NOMO-1 treated with DMSO at 0.1 percent for 48 hours (cell line): ENCODE measurements at regions not wholly inside any gene's neighbourhood (a gene's known extent, or its start where the extent isn't known, plus 50 kb on each side); places are given as distances from the start of the nearest gene placed in this dataset.
"Not testable (repeated sequence)": the region's sequence is repeated elsewhere in the genome, so short reads cannot be mapped to it uniquely, and the experiment has no call there.

ENCODE experiments used
- DNase-seq: peaks from one replicate; lab custom pipeline; 2025; ENCODE audit not compliant: unreplicated experiment; lab: John Stamatoyannopoulos, UW

DNA sequence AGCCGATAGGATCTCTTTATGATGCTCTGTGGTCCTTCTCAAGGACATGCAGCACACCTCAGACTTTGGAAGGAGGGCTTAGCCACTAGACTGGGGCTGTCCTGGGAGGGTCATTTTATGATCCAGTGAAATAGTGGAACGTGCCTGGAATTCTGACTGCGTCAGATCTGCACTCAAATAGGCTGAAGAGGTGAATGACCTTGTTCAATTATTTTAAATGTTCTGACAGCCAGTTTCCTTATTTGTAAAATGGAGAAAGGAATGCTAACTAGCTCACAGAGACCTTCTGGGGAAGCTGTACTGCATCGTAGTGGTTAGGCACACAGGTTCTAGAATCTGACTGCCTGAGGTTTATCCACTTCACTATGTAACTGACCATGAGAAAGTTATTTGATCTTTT, 587.5 kb downstream of the MAFB start:
- no peak for DNase-seq

- no peak for DNase-seq
Observed at GRCh38 chr20:40100261-40100660, 588.8 kb downstream of the MAFB start.

DNA sequence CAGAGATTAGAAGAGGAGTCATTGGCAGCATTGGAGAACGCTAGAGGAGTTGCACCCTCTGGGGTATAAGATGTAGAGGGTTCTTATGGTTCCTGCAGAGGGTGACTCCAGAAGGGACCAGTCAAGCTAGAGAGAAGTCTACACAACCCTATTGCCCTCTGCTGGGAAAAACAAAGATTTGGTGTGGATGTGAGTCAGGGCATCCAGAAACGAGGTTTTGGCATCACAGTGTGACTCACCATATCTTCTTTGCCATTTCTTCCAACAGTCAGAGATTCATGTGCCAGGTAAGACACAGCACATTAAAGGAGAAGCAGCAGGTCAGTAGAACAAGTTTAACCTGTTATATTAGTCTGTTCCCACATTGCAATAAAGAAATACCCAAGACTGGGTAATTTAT, 598.8 kb downstream of the MAFB start:
- no peak for DNase-seq

- no peak for DNase-seq
Observed at GRCh38 chr20:40087496-40087895, 601.5 kb downstream of the MAFB start.

DNA sequence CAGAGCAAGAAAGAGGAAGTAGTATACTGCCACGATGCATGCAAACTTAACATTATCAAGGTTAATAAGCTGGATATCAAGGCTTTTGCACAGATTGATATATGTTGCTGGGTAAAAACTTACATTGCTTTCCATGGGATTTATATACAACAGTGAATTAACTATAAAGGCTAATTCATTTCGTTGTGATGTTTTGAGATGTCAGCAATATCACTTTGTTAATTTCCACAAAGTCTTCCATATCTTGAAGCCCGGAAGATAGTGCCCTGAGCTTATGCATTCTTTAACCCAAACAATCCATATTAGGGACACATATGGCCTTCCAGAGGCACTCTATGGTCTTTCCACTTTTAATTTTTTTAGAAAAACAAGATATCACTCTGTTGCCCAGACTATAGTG, 603.5 kb downstream of the MAFB start:
- no peak for DNase-seq

DNA sequence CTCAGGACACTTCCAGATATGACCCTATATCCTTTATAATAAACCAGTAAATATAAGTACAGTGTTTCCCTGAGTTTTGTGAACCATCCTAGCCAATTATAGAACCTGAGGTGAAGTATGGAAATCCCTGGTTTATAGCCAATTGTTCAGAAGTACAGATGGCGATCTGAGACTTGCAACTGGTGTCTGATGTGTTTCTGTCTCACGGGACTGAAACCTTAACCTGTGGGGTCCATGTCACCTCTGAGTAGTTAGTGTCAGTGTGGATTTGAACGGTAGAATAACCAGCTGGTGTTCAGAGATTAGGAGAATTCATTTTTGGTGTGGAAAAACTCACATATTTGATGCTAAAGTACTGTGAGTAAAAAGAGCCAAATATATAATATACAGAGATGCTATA, 606.6 kb downstream of the MAFB start:
- DNase-seq: no peak

DNA sequence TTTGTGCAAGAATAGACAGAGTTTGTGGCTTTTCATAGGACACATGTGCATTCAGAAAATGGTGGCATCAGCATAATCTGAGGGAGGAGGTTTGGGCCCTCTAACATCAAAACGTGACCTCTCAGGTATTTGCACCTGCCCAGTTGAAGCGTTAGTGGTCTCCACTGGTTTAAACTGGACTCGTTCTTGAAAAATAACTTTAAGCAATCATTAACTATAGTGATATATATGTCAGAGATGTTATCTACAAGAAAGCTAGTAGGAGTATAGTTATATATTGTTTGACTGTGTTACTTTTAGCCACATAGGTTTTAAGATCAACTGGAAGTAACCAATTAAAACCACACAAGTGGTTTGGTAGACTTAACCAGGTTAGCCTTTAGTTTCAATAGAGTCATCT, 607.4 kb downstream of the MAFB start:
- DNase-seq: no peak

- DNase-seq: no peak
Observed at GRCh38 chr20:40080041-40080652, 608.9 kb downstream of the MAFB start.

DNA sequence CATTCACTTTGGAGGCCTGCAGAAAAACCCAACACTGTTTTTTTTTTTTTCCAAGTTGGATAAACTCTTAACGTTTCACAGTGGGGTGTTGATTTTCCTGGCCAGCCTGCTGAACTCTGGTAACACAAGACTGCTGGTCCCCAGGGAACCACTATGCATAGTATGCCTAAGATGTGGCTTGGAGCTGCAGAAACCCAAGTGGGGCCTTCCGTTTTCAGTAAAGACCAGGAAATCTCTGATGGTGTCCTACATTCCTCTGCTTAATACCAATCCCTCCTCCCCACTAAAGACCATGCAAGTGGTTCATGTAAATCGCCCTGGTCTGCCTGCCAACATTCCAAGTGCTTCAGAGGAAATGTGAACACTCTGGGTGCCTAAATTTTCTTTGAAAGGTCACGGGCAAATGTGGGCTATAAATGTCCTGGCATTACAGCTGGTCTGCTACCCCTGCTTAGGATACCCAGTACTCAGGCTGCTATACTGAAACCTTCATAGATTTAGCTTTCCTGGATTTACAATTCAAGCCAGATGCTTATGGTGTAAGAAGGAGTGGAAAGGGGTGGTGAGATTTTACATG, 615.4 kb downstream of the MAFB start:
- no peak for DNase-seq

DNA sequence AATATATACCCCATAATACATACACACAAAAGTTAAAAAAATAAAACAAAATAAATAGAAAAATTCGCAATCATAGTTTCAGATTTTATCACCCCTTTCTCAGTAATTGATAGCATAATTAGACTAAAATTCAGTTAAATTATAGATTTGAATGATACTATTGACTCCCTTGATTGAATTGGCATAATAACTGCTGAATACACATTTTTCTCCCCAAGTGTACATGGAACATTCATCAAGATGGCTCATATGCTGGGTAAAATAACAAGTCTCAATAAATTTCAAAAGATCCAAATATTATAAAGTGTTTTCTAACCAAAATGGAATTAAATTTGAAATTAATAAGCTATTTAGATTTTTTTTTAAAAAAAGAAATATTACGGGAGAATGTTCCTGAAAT, 616.1 kb downstream of the MAFB start:
- no peak for DNase-seq

GRCh38 chr20:40056171-40056570, 632.9 kb downstream of the MAFB start:
- no peak for DNase-seq

- no peak for DNase-seq
Observed at GRCh38 chr20:40055711-40056110, 633.3 kb downstream of the MAFB start.

- DNase-seq: no peak
Observed at GRCh38 chr20:40054311-40054710, 634.7 kb downstream of the MAFB start.

GRCh38 chr20:40050596-40050995, 638.4 kb downstream of the MAFB start:
- DNase-seq: no peak

GRCh38 chr20:40049854-40050253, 639.2 kb downstream of the MAFB start:
- DNase-seq: no peak

- DNase-seq: no peak
Observed at GRCh38 chr20:40046703-40047102, 642.3 kb downstream of the MAFB start.

DNA sequence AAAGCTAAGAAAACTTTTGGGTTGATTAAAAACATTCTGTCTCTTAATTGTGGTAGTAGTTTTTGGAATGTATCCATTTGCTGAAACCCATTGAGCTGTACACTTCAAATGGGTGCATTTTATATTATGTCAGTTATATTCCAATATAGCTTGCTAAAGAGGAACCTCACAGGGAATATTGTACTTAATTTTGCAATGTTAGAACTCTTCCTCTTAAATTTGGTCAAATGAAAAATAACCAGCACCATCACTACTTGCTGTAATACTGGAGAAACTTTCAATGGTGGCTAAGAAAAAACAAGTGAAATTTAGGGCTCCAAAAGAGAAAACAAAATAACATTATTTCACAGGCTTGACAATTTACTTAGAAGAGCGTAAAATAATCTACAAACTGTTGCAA, 651.5 kb downstream of the MAFB start:
- no peak for DNase-seq

DNA sequence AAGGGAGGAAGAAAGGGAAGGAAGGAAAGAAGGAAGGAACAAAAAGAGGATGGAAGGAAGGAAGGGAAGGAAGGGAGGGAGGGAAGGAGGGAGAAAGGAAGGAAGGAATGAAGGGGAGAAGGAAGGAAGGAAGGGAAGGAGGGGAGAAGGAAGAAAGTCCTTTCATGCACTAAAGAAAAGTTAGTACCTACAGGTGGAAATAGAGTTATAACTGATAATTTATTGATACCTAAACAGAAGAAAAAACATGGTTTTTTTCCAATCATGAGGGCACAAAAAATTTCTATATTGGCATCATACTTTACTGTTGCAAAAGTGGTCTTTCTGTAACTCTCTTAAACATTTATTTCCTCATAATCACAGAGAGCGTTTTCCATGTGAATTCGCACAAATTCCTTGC, 659.4 kb downstream of the MAFB start:
- DNase-seq: no peak

DNA sequence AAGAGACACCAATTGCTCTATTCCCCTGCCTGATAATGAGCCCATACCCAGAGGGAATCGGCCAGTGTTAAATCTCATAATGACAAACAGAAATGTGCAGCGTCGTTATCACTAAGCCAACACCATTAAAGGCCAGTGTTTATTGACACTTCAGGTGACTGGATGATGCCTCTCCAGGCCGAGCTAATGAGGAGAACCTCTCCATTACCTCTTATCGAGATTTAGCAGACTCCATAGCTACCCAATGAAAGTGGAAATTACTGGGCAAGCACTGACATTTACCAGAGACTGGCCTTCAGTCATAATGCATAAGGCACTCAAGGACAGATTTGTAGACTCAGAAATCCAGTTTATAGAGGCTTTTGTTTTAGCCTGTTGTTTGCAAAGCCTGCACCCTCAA, 669.5 kb downstream of the MAFB start:
- no peak for DNase-seq

DNA sequence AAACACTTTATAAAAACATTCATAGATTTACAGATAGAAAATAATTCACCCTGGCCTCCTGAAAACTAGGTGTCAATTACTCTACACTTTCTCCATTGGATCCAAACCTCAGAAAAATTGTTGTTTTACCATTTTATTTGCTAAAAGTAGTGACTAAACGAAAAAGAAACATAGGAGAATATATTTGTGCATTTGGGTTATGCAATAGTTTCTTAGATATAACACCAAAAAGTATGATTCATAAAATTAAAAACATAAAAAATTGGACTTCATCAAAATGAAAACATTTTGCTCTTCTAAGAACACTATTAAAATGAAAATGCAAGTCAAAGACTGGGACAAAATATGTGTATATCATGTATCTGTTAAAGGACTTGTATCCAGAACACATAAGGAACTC, 671.3 kb downstream of the MAFB start:
- no peak for DNase-seq

GRCh38 chr20:40016890-40017289, 672.1 kb downstream of the MAFB start:
- no peak for DNase-seq

GRCh38 chr20:40016392-40016791, 672.6 kb downstream of the MAFB start:
- no peak for DNase-seq

GRCh38 chr20:40012026-40012425, 677.0 kb downstream of the MAFB start:
- DNase-seq: not testable (repeated sequence)
